GM12872 (cell line): ENCODE measurements at regions not wholly inside any gene's neighbourhood (a gene's known extent, or its start where the extent isn't known, plus 50 kb on each side); places are given as distances from the start of the nearest gene placed in this dataset.

Experiments used
- CTCF ChIP-seq: IDR thresholded peaks from 3 replicates; pipeline ENCODE4 v1.5.1; 2011; ENCODE audit warnings: low read depth, mild to moderate bottlenecking, low read length, moderate library complexity; ENCODE audit not compliant: insufficient read depth

- TF ChIP-seq CTCF: no peak
Observed at GRCh38 chr1:228872080-228872479, 136.8 kb downstream of the RHOU start.

- TF ChIP-seq CTCF: no peak
Observed at GRCh38 chr1:228873709-228874108, 138.4 kb downstream of the RHOU start.

- no peak for TF ChIP-seq CTCF
Observed at GRCh38 chr1:228875741-228876140, 140.5 kb downstream of the RHOU start.

GRCh38 chr1:228876187-228876586 lies 140.9 kb downstream of the RHOU start:
- TF ChIP-seq CTCF: no peak

GRCh38 chr1:228879164-228879563 lies 143.9 kb downstream of the RHOU start:
- TF ChIP-seq CTCF: no peak

- TF ChIP-seq CTCF: no peak
Observed at GRCh38 chr1:228882041-228882770, 146.9 kb downstream of the RHOU start.

- no peak for TF ChIP-seq CTCF
Observed at GRCh38 chr1:228882771-228883450, 147.6 kb downstream of the RHOU start.
